Vagina (tissue), 2 donors: ENCODE measurements at regions not wholly inside any gene's neighbourhood (a gene's known extent, or its start where the extent isn't known, plus 50 kb on each side); places are given as distances from the start of the nearest gene placed in this dataset.

Experiments
- DNase-seq, 2 donors: peaks; one replicate each; pipeline ENCODE4 v3.0.0-alpha.2; 2017; ENCODE audit errors: extremely low spot score in 2 of 2
- H3K27ac ChIP-seq: fragments of 200-600 bp; sonication (generic); one replicate; pipeline ENCODE4 v1.5.1; 2019
- H3K27me3 ChIP-seq: fragments of 200-600 bp; sonication (generic); one replicate; pipeline ENCODE4 v1.5.1; 2019
- H3K36me3 ChIP-seq, 2 donors: fragments of 200-600 bp; sonication (generic); one replicate each; pipeline ENCODE4 v1.5.1; 2017 to 2019
- H3K4me1 ChIP-seq: fragments of 200-600 bp; sonication (generic); one replicate; pipeline ENCODE4 v1.5.1; 2019
- H3K4me3 ChIP-seq, 2 donors: fragments of 200-600 bp; sonication (generic); 1 replicate in 1 of 2; 2 replicates in 1 of 2; pipeline ENCODE4 v1.5.1; 2016 to 2019
- H3K9me3 ChIP-seq: fragments of 200-600 bp; sonication (generic); one replicate; pipeline ENCODE4 v1.5.1; 2019
- CTCF ChIP-seq, 3 experiments: fragments of 450-650 bp in 2 of 3; fragments of 200-600 bp in 1 of 3; sonication (generic) in 1 of 3; IDR thresholded peaks; one replicate each; pipeline ENCODE4 v1.5.1; 2017 to 2019; ENCODE audit warnings: antibody characterized with exemption in 3 of 3, mild to moderate bottlenecking in 2 of 3, moderate library complexity in 2 of 3
- POLR2A ChIP-seq, 2 donors: fragments of 450-650 bp; IDR thresholded peaks; one replicate each; pipeline ENCODE4 v1.6.1; 2017; ENCODE audit warnings: antibody characterized with exemption in 2 of 2, mild to moderate bottlenecking in 2 of 2, moderate library complexity in 2 of 2
- POLR2AphosphoS5 ChIP-seq, 2 donors: sonication (generic); formaldehyde crosslinking; IDR thresholded peaks; one replicate each; pipeline ENCODE4 v1.9.0; 2017; ENCODE audit warnings: antibody characterized with exemption in 2 of 2, mild to moderate bottlenecking in 2 of 2, low read depth in 1 of 2; ENCODE audit not compliant: insufficient read depth in 1 of 2
- intact Hi-C: fragments of 100-400 bp; cut with DNase I; formaldehyde crosslinking; loops from one replicate; pipeline ENCODE4 v1.15.1; 2023

DNA sequence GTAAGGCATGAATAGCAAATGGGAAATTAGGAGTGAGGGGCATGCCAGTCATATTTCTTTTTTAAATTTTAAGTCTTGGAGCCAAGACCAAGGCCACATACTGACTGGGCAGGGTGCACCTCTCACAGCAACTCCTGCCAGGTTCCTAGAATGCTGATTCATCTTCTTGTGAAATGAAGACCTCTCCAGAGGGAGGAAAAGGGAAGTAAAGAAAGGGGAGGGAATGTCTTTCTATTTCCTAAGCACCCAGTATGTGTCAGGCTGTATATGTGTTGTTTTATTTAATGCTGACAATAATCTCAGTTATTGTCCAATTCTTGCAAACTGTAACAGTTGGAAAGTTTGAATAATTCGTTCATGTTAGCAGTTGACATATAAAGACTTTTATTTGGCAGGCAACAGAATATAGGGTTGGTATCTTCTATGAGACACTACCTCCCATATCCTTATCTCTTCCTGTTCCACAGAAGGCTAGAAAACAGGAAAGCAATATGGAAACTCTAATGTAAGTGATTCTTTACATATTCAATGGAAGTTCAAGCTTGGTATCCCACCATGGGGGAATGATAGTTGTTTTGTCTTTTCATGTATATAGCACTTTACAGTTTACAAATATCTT, 259.1 kb upstream of the USP24 start:
- DNase-seq, result no peak
- no peak for TF ChIP-seq POLR2A (IDR thresholded peaks at IDR 0.05)
- TF ChIP-seq POLR2AphosphoS5 (IDR thresholded peaks at IDR 0.05; ENCODE audit: insufficient read depth in 1 of 2, low read depth in 1 of 2), result peak in 1 of 2 donors; percentile 37

DNA sequence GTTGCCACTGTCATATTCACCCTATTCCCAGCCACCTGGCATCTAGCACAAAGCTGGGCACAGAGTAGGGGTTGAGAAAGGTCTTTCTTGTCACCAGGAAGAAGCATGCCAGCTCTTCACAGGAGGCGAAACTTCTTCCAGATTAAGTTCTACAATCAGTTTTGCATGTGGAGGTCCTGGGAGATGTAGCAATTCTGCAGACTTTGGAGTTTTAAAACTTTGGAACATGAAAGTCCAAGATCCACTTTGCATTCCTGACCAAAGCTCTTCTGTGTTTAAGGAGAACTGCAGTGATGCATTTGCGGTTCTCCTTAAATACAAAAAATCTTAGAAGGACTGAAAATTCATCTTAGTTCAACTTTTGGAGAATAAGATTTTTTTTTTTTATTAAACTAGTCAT, 258.5 kb upstream of the USP24 start:
- H3K36me3 ChIP-seq, result no peaks in the 10 kb centered on the region
- H3K27ac ChIP-seq, result peak overlapping the region; percentile 4
- no peak overlapping the region for H3K4me3 ChIP-seq
- no peaks in the 10 kb centered on the region for H3K9me3 ChIP-seq
- peaks cover 35% of the 10 kb centered on the region for H3K4me1 ChIP-seq
- H3K27me3 ChIP-seq, result no peaks in the 10 kb centered on the region
- intact Hi-C loops, result no loop called here
- TF ChIP-seq POLR2AphosphoS5 (IDR thresholded peaks at IDR 0.05; ENCODE audit: insufficient read depth in 1 of 2, low read depth in 1 of 2) (no peak), POLR2A (IDR thresholded peaks at IDR 0.05) (no peak)
- DNase-seq, result no peak

More for the DNA sequence above, 259.1 kb upstream of the USP24 start:
- intact Hi-C loops, result no loop called here
- H3K27me3 ChIP-seq, result no peaks in the 10 kb centered on the region
- H3K36me3 ChIP-seq, result no peaks in the 10 kb centered on the region
- H3K4me1 ChIP-seq, result peaks cover 31% of the 10 kb centered on the region
- peak overlapping the region; percentile 4 for H3K27ac ChIP-seq
- H3K9me3 ChIP-seq, result no peaks in the 10 kb centered on the region
- H3K4me3 ChIP-seq, result no peak overlapping the region

DNA sequence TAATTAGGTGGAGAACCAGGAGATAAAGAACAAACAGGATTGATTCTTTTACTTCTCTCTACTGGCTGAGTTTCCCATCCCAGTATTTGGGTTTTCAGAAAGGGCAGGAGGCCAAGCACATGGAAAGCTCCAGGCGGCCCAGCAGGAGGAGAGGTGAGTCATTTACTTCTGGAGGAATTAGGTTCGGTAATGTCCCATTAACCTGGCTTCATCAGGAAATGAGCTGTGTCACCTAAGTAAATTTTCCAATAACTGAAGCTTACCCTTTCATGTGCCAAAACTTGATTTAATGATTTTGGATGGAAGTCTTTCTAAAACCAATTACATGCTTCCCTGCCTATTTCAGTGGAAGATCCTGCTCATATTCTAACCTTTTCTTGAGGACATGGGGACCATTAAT, 257.6 kb upstream of the USP24 start:
- Histone ChIP-seq H3K4me3 (no peak overlapping the region), H3K4me1 (peaks cover 28% of the 10 kb centered on the region), H3K36me3 (no peaks in the 10 kb centered on the region), H3K27ac (no peak overlapping the region), H3K27me3 (no peaks in the 10 kb centered on the region), H3K9me3 (no peaks in the 10 kb centered on the region)
- TF ChIP-seq POLR2A (IDR thresholded peaks at IDR 0.05) (no peak), CTCF (IDR thresholded peaks at IDR 0.05) (no peak), POLR2AphosphoS5 (IDR thresholded peaks at IDR 0.05; ENCODE audit: insufficient read depth in 1 of 2, low read depth in 1 of 2) (no peak)
- intact Hi-C loops, result no loop called here
- DNase-seq, result no peak

- H3K36me3 ChIP-seq, result no peaks in the 10 kb centered on the region
- intact Hi-C loops, result no loop called here
- TF ChIP-seq POLR2A (IDR thresholded peaks at IDR 0.05) (no peak), CTCF (IDR thresholded peaks at IDR 0.05) (no peak), POLR2AphosphoS5 (IDR thresholded peaks at IDR 0.05; ENCODE audit: insufficient read depth in 1 of 2, low read depth in 1 of 2) (no peak)
- no peak for DNase-seq
- H3K4me1 ChIP-seq, result peaks cover 30% of the 10 kb centered on the region
- no peaks in the 10 kb centered on the region for H3K27me3 ChIP-seq
- no peak overlapping the region for H3K27ac ChIP-seq
- H3K9me3 ChIP-seq, result no peaks in the 10 kb centered on the region
- no peak overlapping the region for H3K4me3 ChIP-seq
Measured at GRCh38 chr1:55472115-55472514, 257.0 kb upstream of the USP24 start.

DNA sequence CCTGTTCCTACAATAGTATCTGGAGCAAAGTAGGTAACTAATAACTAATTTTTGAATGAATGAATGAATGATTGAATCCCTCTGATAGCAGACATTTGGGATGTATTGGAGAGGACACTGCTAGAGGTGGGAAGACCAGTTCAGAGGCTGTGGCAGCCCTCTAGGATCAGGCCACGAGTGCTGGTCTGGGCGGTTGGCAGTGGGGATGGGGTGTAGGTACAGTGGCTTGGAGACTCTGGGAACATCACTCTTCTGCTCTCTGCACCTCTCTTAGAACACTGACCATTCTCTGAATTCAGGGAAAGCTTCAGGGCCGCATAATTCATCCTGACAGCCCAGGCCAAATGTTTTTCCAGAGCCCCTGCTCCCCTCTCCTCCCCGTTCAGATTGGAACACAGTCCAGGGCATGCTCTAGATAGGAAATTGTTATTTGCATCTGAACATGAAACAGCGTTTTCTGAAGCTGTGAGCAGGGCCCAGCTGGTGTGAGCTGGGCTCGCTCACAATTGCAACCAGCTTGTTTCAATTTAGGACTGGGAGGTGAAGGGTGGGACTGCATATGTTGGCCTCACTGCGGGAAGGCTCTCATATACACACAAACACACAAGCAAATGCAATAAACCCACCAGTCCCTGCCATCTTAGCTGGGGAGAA, 253.1 kb upstream of the USP24 start:
- DNase-seq, result no peak
- H3K4me1 ChIP-seq, result peaks cover 46% of the 10 kb centered on the region

More for the DNA sequence above, 253.1 kb upstream of the USP24 start:
- Histone ChIP-seq H3K27ac (peak overlapping the region; percentile 91), H3K36me3 (no peaks in the 10 kb centered on the region), H3K9me3 (no peaks in the 10 kb centered on the region), H3K4me3 (no peak overlapping the region), H3K27me3 (no peaks in the 10 kb centered on the region)
- intact Hi-C loops, result no loop called here
- no peak for TF ChIP-seq CTCF (IDR thresholded peaks at IDR 0.05)
- TF ChIP-seq POLR2AphosphoS5 (IDR thresholded peaks at IDR 0.05; ENCODE audit: insufficient read depth in 1 of 2, low read depth in 1 of 2), result no peak
- TF ChIP-seq POLR2A (IDR thresholded peaks at IDR 0.05), result no peak
